Hematopoietic multipotent progenitor cell treated with erythropoietin and hydrocortisone succinate and interleukin-3 and kit ligand, for 4 days (in vitro differentiated cells): ENCODE measurements at regions not wholly inside any gene's neighbourhood (a gene's known extent, or its start where the extent isn't known, plus 50 kb on each side); places are given as distances from the start of the nearest gene placed in this dataset.
"Not testable (repeated sequence)": the region's sequence is repeated elsewhere in the genome, so short reads cannot be mapped to it uniquely, and the experiment has no call there.

Source experiments
- DNase-seq: peaks from one replicate; pipeline ENCODE4 v3.0.0-alpha.2; 2015

GRCh38 chr18:47727409-47727808, 203.1 kb downstream of the SMAD2 start:
- DNase-seq, result no peak

GRCh38 chr18:47726550-47726949, 203.9 kb downstream of the SMAD2 start:
- DNase-seq, result no peak

- DNase-seq, result no peak
Observed at GRCh38 chr18:47725656-47726055, 204.8 kb downstream of the SMAD2 start.

GRCh38 chr18:47724186-47724975, 206.1 kb downstream of the SMAD2 start:
- DNase-seq, result no peak

- DNase-seq, result no peak
Observed at GRCh38 chr18:47721876-47722275, 208.6 kb downstream of the SMAD2 start.

- DNase-seq, result no peak
Observed at GRCh38 chr18:47720741-47721140, 209.7 kb downstream of the SMAD2 start.

- DNase-seq, result no peak
Observed at GRCh38 chr18:47719096-47719780, 211.2 kb downstream of the SMAD2 start.

GRCh38 chr18:47718646-47719045, 211.8 kb downstream of the SMAD2 start:
- DNase-seq, result no peak

- no peak for DNase-seq
Observed at GRCh38 chr18:47717257-47717656, 213.2 kb downstream of the SMAD2 start.

GRCh38 chr18:47716632-47717185, 213.8 kb downstream of the SMAD2 start:
- DNase-seq, result no peak

GRCh38 chr18:47710451-47710850, 220.0 kb downstream of the SMAD2 start:
- DNase-seq, result no peak

GRCh38 chr18:47709556-47709955, 220.9 kb downstream of the SMAD2 start:
- DNase-seq, result no peak

GRCh38 chr18:47708206-47708605, 222.3 kb downstream of the SMAD2 start:
- no peak for DNase-seq

- DNase-seq, result no peak
Observed at GRCh38 chr18:47701134-47701533, 229.3 kb downstream of the SMAD2 start.

GRCh38 chr18:47696870-47697269, 233.6 kb downstream of the SMAD2 start:
- DNase-seq, result no peak

GRCh38 chr18:47691611-47692010, 238.8 kb downstream of the SMAD2 start:
- DNase-seq, result no peak

- not testable (repeated sequence) for DNase-seq
Observed at GRCh38 chr18:47690778-47691177, 239.7 kb downstream of the SMAD2 start.

GRCh38 chr18:47689371-47689770, 241.1 kb downstream of the SMAD2 start:
- no peak for DNase-seq

- DNase-seq, result no peak
Observed at GRCh38 chr18:47686806-47687205, 243.7 kb downstream of the SMAD2 start.

- no peak for DNase-seq
Observed at GRCh38 chr18:47683774-47684173, 246.7 kb downstream of the SMAD2 start.

GRCh38 chr18:47682876-47683275, 247.6 kb downstream of the SMAD2 start:
- no peak for DNase-seq

- DNase-seq, result no peak
Observed at GRCh38 chr18:47680488-47680887, 250.0 kb downstream of the SMAD2 start.

- no peak for DNase-seq
Observed at GRCh38 chr18:47679864-47680263, 250.6 kb downstream of the SMAD2 start.

GRCh38 chr18:47677952-47678351, 252.5 kb downstream of the SMAD2 start:
- no peak for DNase-seq
